Upper lobe of left lung (tissue), 6 donors: ENCODE measurements at regions not wholly inside any gene's neighbourhood (a gene's known extent, or its start where the extent isn't known, plus 50 kb on each side); places are given as distances from the start of the nearest gene placed in this dataset.
"Not testable (repeated sequence)": the region's sequence is repeated elsewhere in the genome, so short reads cannot be mapped to it uniquely, and the experiment has no call there.

Experiments used
- ATAC-seq, 2 donors: fragments of 200-7000 bp; cut with Tn5 transposase; one replicate each; pipeline ENCODE4 v1.9.1; 2022; ENCODE audit warnings: mild to moderate bottlenecking in 2 of 2, moderate library complexity in 2 of 2; ENCODE audit not compliant: low FRiP score in 2 of 2
- DNase-seq, 2 donors: peaks; one replicate each; pipeline ENCODE4 v3.0.0-alpha.2; 2019 to 2020
- H3K27ac ChIP-seq, 4 donors: fragments of 200-600 bp; sonication (generic); one replicate each; pipeline ENCODE4 v1.5.1; 2016 to 2019
- H3K27me3 ChIP-seq, 4 donors: fragments of 200-600 bp; sonication (generic); one replicate each; pipeline ENCODE4 v1.5.1; 2017 to 2019
- H3K36me3 ChIP-seq, 4 donors: fragments of 200-600 bp; sonication (generic); one replicate each; pipeline ENCODE4 v1.5.1; 2016 to 2019
- H3K4me1 ChIP-seq, 4 donors: fragments of 200-600 bp; sonication (generic); one replicate each; pipeline ENCODE4 v1.5.1; 2018 to 2019
- H3K4me3 ChIP-seq, 4 donors: fragments of 200-600 bp; sonication (generic); one replicate each; pipeline ENCODE4 v1.5.1; 2017 to 2019; ENCODE audit warnings: mild to moderate bottlenecking in 2 of 4, moderate library complexity in 1 of 4
- H3K9me3 ChIP-seq, 4 donors: fragments of 200-600 bp; sonication (generic); one replicate each; pipeline ENCODE4 v1.5.1; 2018 to 2019
- WGBS, 2 donors: methylation state at CpG; one replicate each; pipeline ENCODE4 v1.1.5; 2017 to 2018; 5-methylcytosine and 5-hydroxymethylcytosine counted together
- TF ChIP-seq, protein P1 (sequence below), 6 experiments: fragments of 450-650 bp in 4 of 6; fragments of 200-600 bp in 2 of 6; sonication (generic) in 2 of 6; IDR thresholded peaks; one replicate each; pipeline ENCODE4 v1.5.1; 2016 to 2019; ENCODE audit warnings: antibody characterized with exemption in 6 of 6
- donor health status: DM: no; HTN: no; CAD: no; lungs with moderate emphysema.
- donor health status: DM: no; HTN: yes; CAD: no; lungs with severe emphysema.

- not testable (repeated sequence) for DNase-seq, ATAC-seq, H3K36me3 ChIP-seq, H3K27ac ChIP-seq, H3K4me1 ChIP-seq, H3K4me3 ChIP-seq, H3K27me3 ChIP-seq, H3K9me3 ChIP-seq
These were observed 258.9 kb upstream of the TGIF2LY start for GRCh38 chrY:3319988-3320387.

- not testable (repeated sequence) for H3K36me3 ChIP-seq, H3K9me3 ChIP-seq, ATAC-seq, H3K4me3 ChIP-seq, H3K27ac ChIP-seq, H3K4me1 ChIP-seq, H3K27me3 ChIP-seq, DNase-seq
These were observed 211.3 kb upstream of the TGIF2LY start for GRCh38 chrY:3367535-3367934.

- no CpG with 5 or more reads among the region's 1 CpG for WGBS, 2 donors
- H3K4me1 ChIP-seq, ATAC-seq, DNase-seq, H3K4me3 ChIP-seq, H3K9me3 ChIP-seq, H3K36me3 ChIP-seq, H3K27ac ChIP-seq, H3K27me3 ChIP-seq: not testable (repeated sequence)
These were observed 210.4 kb upstream of the TGIF2LY start for GRCh38 chrY:3368459-3368858.

GRCh38 chrY:3391508-3391907, 187.4 kb upstream of the TGIF2LY start:
- H3K27me3 ChIP-seq, ATAC-seq, H3K36me3 ChIP-seq, H3K9me3 ChIP-seq, H3K4me1 ChIP-seq, H3K4me3 ChIP-seq, H3K27ac ChIP-seq, DNase-seq: not testable (repeated sequence)
- 80% methylated on average over 2 of the region's 5 CpGs; no CpG with 5 or more reads in 1 of the 2 donors for WGBS, 2 donors

DNA sequence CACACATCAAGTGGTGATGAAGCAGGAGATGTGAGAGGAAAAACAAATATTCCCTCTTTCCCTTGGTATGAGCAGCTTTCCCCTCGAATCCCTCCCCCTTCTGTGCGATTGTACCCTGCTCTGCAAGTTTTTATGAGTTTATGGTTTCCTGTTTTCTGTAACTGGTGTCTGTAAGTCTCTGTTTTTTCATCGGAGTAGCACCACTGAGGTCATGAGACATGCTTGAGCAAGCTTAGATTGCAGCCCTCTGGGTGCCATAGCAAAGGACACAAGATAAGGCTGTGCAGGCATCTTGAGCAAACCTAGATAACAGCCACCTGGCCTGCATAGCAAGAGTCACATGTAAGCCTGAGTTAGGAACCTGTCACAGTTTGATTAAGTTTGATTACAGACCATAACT, 174.6 kb upstream of the TGIF2LY start:
- H3K4me3 ChIP-seq, H3K36me3 ChIP-seq, H3K27ac ChIP-seq, H3K9me3 ChIP-seq, ATAC-seq, H3K27me3 ChIP-seq, H3K4me1 ChIP-seq, DNase-seq: not testable (repeated sequence)
- 38% methylated on average over 3 of the region's 3 CpGs; no CpG with 5 or more reads in 1 of the 2 donors for WGBS, 2 donors

GRCh38 chrY:3405585-3405984, 173.3 kb upstream of the TGIF2LY start:
- not testable (repeated sequence) for H3K9me3 ChIP-seq

DNA sequence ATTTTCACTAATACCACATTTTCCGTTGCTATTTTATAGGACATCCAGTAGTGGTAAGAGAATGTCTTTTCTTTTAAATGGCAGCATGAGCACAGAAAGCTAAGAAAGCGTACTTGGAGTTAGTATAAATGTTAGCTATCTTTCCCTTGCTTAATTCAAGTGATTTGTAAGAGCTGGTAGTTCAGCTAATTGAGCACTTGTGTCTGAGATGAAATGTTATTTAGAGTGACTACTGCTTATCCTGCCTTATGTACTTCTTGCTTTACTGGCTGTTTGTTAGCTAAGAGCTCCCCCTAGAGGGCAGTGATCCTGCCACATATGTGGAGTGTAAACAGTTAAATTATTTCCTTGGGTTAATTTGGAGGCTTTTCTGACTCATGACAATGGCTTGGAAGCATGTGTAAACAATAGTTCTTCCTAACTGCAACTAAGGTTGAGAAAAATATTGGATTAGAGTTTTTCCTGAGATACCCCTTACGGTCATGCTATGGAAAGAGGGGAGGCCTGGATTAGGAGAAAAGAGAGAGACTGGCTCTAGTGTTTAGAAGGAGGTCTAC, 171.9 kb upstream of the TGIF2LY start:
- H3K9me3 ChIP-seq, DNase-seq, ATAC-seq, H3K4me3 ChIP-seq, H3K4me1 ChIP-seq, H3K27ac ChIP-seq, H3K36me3 ChIP-seq, H3K27me3 ChIP-seq: not testable (repeated sequence)
- 58% methylated on average over 3 of the region's 3 CpGs; no CpG with 5 or more reads in 1 of the 2 donors for WGBS, 2 donors

More at GRCh38 chrY:3405585-3405984, 173.3 kb upstream of the TGIF2LY start:
- not testable (repeated sequence) for DNase-seq, H3K27ac ChIP-seq, H3K4me1 ChIP-seq, H3K36me3 ChIP-seq, H3K27me3 ChIP-seq, ATAC-seq, H3K4me3 ChIP-seq
- 15% methylated on average over 2 of the region's 2 CpGs; no CpG with 5 or more reads in 1 of the 2 donors for WGBS, 2 donors
- TF ChIP-seq, protein P1, sequence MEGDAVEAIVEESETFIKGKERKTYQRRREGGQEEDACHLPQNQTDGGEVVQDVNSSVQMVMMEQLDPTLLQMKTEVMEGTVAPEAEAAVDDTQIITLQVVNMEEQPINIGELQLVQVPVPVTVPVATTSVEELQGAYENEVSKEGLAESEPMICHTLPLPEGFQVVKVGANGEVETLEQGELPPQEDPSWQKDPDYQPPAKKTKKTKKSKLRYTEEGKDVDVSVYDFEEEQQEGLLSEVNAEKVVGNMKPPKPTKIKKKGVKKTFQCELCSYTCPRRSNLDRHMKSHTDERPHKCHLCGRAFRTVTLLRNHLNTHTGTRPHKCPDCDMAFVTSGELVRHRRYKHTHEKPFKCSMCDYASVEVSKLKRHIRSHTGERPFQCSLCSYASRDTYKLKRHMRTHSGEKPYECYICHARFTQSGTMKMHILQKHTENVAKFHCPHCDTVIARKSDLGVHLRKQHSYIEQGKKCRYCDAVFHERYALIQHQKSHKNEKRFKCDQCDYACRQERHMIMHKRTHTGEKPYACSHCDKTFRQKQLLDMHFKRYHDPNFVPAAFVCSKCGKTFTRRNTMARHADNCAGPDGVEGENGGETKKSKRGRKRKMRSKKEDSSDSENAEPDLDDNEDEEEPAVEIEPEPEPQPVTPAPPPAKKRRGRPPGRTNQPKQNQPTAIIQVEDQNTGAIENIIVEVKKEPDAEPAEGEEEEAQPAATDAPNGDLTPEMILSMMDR (IDR thresholded peaks at IDR 0.05), result peak in 2 of 6 experiments; percentile 23 to 27

- H3K9me3 ChIP-seq, H3K36me3 ChIP-seq, H3K27ac ChIP-seq, H3K27me3 ChIP-seq, ATAC-seq, DNase-seq, H3K4me3 ChIP-seq, H3K4me1 ChIP-seq: not testable (repeated sequence)
- 83% methylated on average over 8 of the region's 8 CpGs; no CpG with 5 or more reads in 1 of the 2 donors for WGBS, 2 donors
These were observed 168.5 kb upstream of the TGIF2LY start for GRCh38 chrY:3410322-3410892.
